H1 (cell line): ENCODE measurements at regions not wholly inside any gene's neighbourhood (a gene's known extent, or its start where the extent isn't known, plus 50 kb on each side); places are given as distances from the start of the nearest gene placed in this dataset.
A peak's percentile ranks its signal among the peaks of the same experiment; 100 is the strongest.

Experiments used
- CTCF ChIA-PET: fragments of 300-600 bp; sonication (Branson Sonifier 250); formaldehyde crosslinking; loops from one replicate; lab custom pipeline; 2021; ENCODE audit not compliant: partially characterized antibody; lab: Charles Lee
- POLR2A ChIA-PET: fragments of 300-600 bp; sonication (Branson Sonifier 250); formaldehyde crosslinking; loops from one replicate; lab custom pipeline; 2021; ENCODE audit warnings: inconsistent platforms; ENCODE audit not compliant: partially characterized antibody; lab: Charles Lee
- DNase-seq, 2 experiments: peaks; one replicate each; pipeline versions ENCODE4 v3.0.0 to v3.0.0-alpha.2; 2010 to 2022; ENCODE audit warnings: low spot score in 2 of 2, low read depth in 1 of 2, mixed read lengths in 1 of 2
- FAIRE-seq: peaks from 2 replicates; lab custom pipeline; 2011; peaks lifted over from hg19 to GRCh38; lab: Jason Lieb, UNC
- H2AFZ ChIP-seq: 2 replicates; pipeline ENCODE4 v1.8.1; 2012; ENCODE audit warnings: low read length, inconsistent platforms
- H2AK5ac ChIP-seq: 2 replicates; pipeline ENCODE4 v1.6.1; 2013; ENCODE audit warnings: low read depth, low read length
- H2BK120ac ChIP-seq: replicated peaks from 2 replicates; pipeline ENCODE3; 2013; ENCODE audit warnings: low read depth, low read length, inconsistent platforms
- H2BK12ac ChIP-seq: 2 replicates; pipeline ENCODE4 v1.6.1; 2013; ENCODE audit warnings: low read depth, low read length
- H2BK15ac ChIP-seq: 2 replicates; pipeline ENCODE4 v1.6.1; 2013; ENCODE audit warnings: low read length
- H2BK20ac ChIP-seq: 2 replicates; pipeline ENCODE4 v1.6.1; 2013; ENCODE audit warnings: low read length
- H2BK5ac ChIP-seq: 2 replicates; pipeline ENCODE4 v1.6.1; 2013; ENCODE audit warnings: low read depth, low read length
- H3K14ac ChIP-seq: 2 replicates; pipeline ENCODE4 v1.6.1; 2013; ENCODE audit warnings: inconsistent platforms; ENCODE audit not compliant: insufficient read length
- H3K18ac ChIP-seq: 2 replicates; pipeline ENCODE4 v1.6.1; 2013; ENCODE audit warnings: low read length; ENCODE audit errors: extremely low read depth
- H3K23ac ChIP-seq: 2 replicates; pipeline ENCODE4 v1.6.1; 2013; ENCODE audit warnings: inconsistent platforms; ENCODE audit not compliant: insufficient read length
- H3K23me2 ChIP-seq: 2 replicates; pipeline ENCODE4 v1.6.1; 2013; ENCODE audit warnings: low read depth, low read length
- H3K27ac ChIP-seq: 2 replicates; pipeline ENCODE4 v1.6.1; 2011; ENCODE audit warnings: low read depth, low read length, inconsistent platforms
- H3K27me3 ChIP-seq, 4 experiments: replicated peaks in 1 of 4; 1 replicate in 1 of 4; 2 replicates in 3 of 4; pipeline versions ENCODE4 v1.6.1 to v1.8.1; 2011 to 2013; ENCODE audit warnings: low read length in 3 of 4, mild to moderate bottlenecking in 3 of 4, inconsistent platforms in 2 of 4, mixed read lengths in 2 of 4, moderate library complexity in 1 of 4; ENCODE audit not compliant: control insufficient read depth in 3 of 4, insufficient read depth in 3 of 4; ENCODE audit errors: extremely low read depth in 1 of 4
- H3K36me3 ChIP-seq, 4 experiments: 2 replicates each; pipeline versions ENCODE4 v1.6.1 to v1.8.1; 2011 to 2013; ENCODE audit warnings: mild to moderate bottlenecking in 4 of 4, low read length in 3 of 4, moderate library complexity in 2 of 4, control low read depth in 1 of 4, inconsistent platforms in 1 of 4; ENCODE audit not compliant: insufficient read depth in 4 of 4, control insufficient read depth in 2 of 4
- H3K4ac ChIP-seq: replicated peaks from 2 replicates; pipeline ENCODE3; 2013; ENCODE audit warnings: low read length, low read depth, mixed read lengths, inconsistent platforms; ENCODE audit not compliant: insufficient read length
- H3K4me1 ChIP-seq, 4 experiments: replicated peaks in 1 of 4; 1 replicate in 1 of 4; 2 replicates in 3 of 4; pipeline versions ENCODE4 v1.6.1 to v1.8.1; 2011 to 2013; ENCODE audit warnings: low read length in 3 of 4, inconsistent platforms in 2 of 4, mixed read lengths in 1 of 4; ENCODE audit not compliant: insufficient read depth in 4 of 4, control insufficient read depth in 3 of 4
- H3K4me2 ChIP-seq, 2 experiments: 2 replicates each; pipeline versions ENCODE4 v1.6.1 to v1.8.1; 2011 to 2013; ENCODE audit warnings: low read depth in 2 of 2, low read length in 2 of 2, control low read depth in 1 of 2, inconsistent platforms in 1 of 2, mild to moderate bottlenecking in 1 of 2; ENCODE audit not compliant: insufficient read depth in 1 of 2
- H3K4me3 ChIP-seq, 4 experiments: fragments of 200-600, 300-600 bp in 1 of 4; sonication (generic), shearing (Covaris generic), sonication (Bioruptor Twin) in 1 of 4; 2 replicates each; pipeline versions ENCODE4 v1.5.1 to v1.8.1; 2011 to 2016; ENCODE audit warnings: low read length in 4 of 4, low read depth in 3 of 4, control low read depth in 2 of 4, inconsistent platforms in 2 of 4, mild to moderate bottlenecking in 2 of 4, mixed read lengths in 1 of 4, moderate library complexity in 1 of 4; ENCODE audit not compliant: insufficient read depth in 2 of 4; ENCODE audit errors: extremely low read depth in 1 of 4
- H3K56ac ChIP-seq: replicated peaks from 2 replicates; pipeline ENCODE3; 2013; ENCODE audit warnings: low read depth, mild to moderate bottlenecking, mixed read lengths, low read length, inconsistent platforms; ENCODE audit not compliant: insufficient read length
- H3K79me1 ChIP-seq: 2 replicates; pipeline ENCODE4 v1.6.1; 2013; ENCODE audit warnings: low read depth, low read length, control low read depth
- H3K79me2 ChIP-seq, 2 experiments: 2 replicates each; pipeline versions ENCODE4 v1.6.1 to v1.8.1; 2012 to 2013; ENCODE audit warnings: low read length in 2 of 2, mild to moderate bottlenecking in 2 of 2, inconsistent platforms in 1 of 2; ENCODE audit not compliant: insufficient read depth in 2 of 2, control insufficient read depth in 1 of 2
- H3K9ac ChIP-seq, 4 experiments: replicated peaks in 1 of 4; 1 replicate in 1 of 4; 2 replicates in 3 of 4; pipeline versions ENCODE4 v1.6.1 to v1.8.1; 2011 to 2013; ENCODE audit warnings: low read depth in 3 of 4, low read length in 3 of 4, control low read depth in 2 of 4, mild to moderate bottlenecking in 2 of 4, moderate library complexity in 2 of 4, inconsistent platforms in 1 of 4; ENCODE audit errors: extremely low read depth in 1 of 4
- H3K9me3 ChIP-seq, 2 experiments: 2 replicates each; pipeline versions ENCODE4 v1.6.1 to v1.8.1; 2012 to 2013; ENCODE audit warnings: mild to moderate bottlenecking in 2 of 2, moderate library complexity in 2 of 2, control low read depth in 1 of 2, inconsistent platforms in 1 of 2, low read depth in 1 of 2, low read length in 1 of 2, mixed read lengths in 1 of 2; ENCODE audit not compliant: insufficient read depth in 2 of 2
- H4K20me1 ChIP-seq, 2 experiments: replicated peaks in 1 of 2; 2 replicates each; pipeline versions ENCODE3 to v1.8.1; 2011 to 2013; ENCODE audit warnings: inconsistent platforms in 2 of 2, low read length in 2 of 2, mild to moderate bottlenecking in 1 of 2; ENCODE audit not compliant: insufficient read depth in 2 of 2, control insufficient read depth in 1 of 2
- H4K5ac ChIP-seq: 2 replicates; pipeline ENCODE4 v1.6.1; 2013; ENCODE audit warnings: low read length, low read depth, mixed read lengths, inconsistent platforms; ENCODE audit not compliant: insufficient read length
- H4K8ac ChIP-seq: 2 replicates; pipeline ENCODE4 v1.8.0; 2013; ENCODE audit warnings: mild to moderate bottlenecking, moderate library complexity, low read length, inconsistent platforms; ENCODE audit not compliant: insufficient read depth; ENCODE audit errors: extremely low read depth
- H4K91ac ChIP-seq: replicated peaks from 2 replicates; pipeline ENCODE3; 2013; ENCODE audit warnings: low read length, mixed read lengths, inconsistent platforms; ENCODE audit not compliant: insufficient read length
- FOSL1 ChIP-seq: IDR thresholded peaks from 2 replicates; pipeline ENCODE4 v1.6.1; 2011; ENCODE audit warnings: mild to moderate bottlenecking, low read depth, low read length, moderate library complexity; ENCODE audit not compliant: insufficient read depth
- GTF2F1 ChIP-seq: IDR thresholded peaks from 2 replicates; pipeline ENCODE4 v1.6.1; 2012; ENCODE audit warnings: low read depth, low read length, improper control_type of control experiment, borderline replicate concordance
- HDAC6 ChIP-seq: IDR thresholded peaks from one replicate; pipeline ENCODE4 v1.7.1; 2012; ENCODE audit warnings: low read depth, mild to moderate bottlenecking, inconsistent platforms, low read length, moderate library complexity
- MAFK ChIP-seq: IDR thresholded peaks from 2 replicates; pipeline ENCODE4 v1.6.1; 2012; ENCODE audit warnings: low read depth, mild to moderate bottlenecking, improper control_type of control experiment, low read length
- POLR2A ChIP-seq, 2 experiments: IDR thresholded peaks; 1 replicate in 1 of 2; 2 replicates in 1 of 2; pipeline ENCODE4 v1.6.1; 2011; ENCODE audit warnings: low read depth in 2 of 2, low read length in 2 of 2, mild to moderate bottlenecking in 2 of 2; ENCODE audit errors: control extremely low read depth in 1 of 2
- RXRA ChIP-seq: IDR thresholded peaks from 2 replicates; pipeline ENCODE4 v1.6.1; 2011; ENCODE audit warnings: low read depth, mild to moderate bottlenecking, low read length, moderate library complexity; ENCODE audit not compliant: insufficient read depth
- SP1 ChIP-seq: IDR thresholded peaks from 2 replicates; pipeline ENCODE4 v1.6.1; 2011; ENCODE audit warnings: low read depth, low read length
- SUZ12 ChIP-seq: fragments of 200-600 bp; sonication (generic); IDR thresholded peaks from 2 replicates; pipeline ENCODE4 v1.6.1; 2012; ENCODE audit warnings: mild to moderate bottlenecking, inconsistent platforms, low read length, moderate library complexity, mixed read lengths
- WGBS, 2 experiments: shearing (Covaris generic) in 1 of 2; methylation state at CpG; one replicate each; pipeline versions ENCODE4 v1.1.6 to v1.1.7; 2013 to 2015; ENCODE audit warnings: low lambda C conversion rate in 2 of 2, mixed read lengths in 2 of 2, inconsistent platforms in 1 of 2, low coverage in 1 of 2, missing lambda C conversion rate in 1 of 2; ENCODE audit not compliant: insufficient replicate concordance in 2 of 2, insufficient coverage in 1 of 2, insufficient read length in 1 of 2; ENCODE audit errors: extremely low coverage in 1 of 2, missing lambda C conversion rate in 1 of 2; 5-methylcytosine and 5-hydroxymethylcytosine counted together

DNA sequence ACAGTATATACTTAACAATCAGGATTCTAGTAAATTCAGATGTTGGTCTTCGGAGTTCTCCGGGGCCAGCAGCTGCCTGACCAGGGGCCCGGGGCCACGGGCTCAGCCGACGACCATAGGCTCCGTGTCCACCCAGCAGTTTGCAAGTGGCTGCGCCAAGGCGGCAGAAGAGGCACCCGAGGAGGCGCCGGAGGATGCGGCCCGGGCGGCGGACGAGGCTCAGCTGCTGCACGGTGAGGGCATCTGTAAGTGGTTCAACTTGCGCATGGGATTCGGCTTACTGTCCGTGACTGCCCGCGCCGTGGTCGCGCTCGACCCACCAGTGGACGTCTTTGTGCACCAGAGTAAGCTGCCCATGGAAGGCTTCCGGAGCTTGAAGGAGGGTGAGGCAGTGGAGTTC lies 136.3 kb downstream of the NUP35 start:
- no peak for DNase-seq
- Histone ChIP-seq H2BK20ac (no peak overlapping the region), H3K36me3 (no peaks in the 10 kb centered on the region), H3K9ac (no peak overlapping the region), H3K4ac (no peak overlapping the region)
- no peak for FAIRE-seq
- TF ChIP-seq GTF2F1, result no peak
- no peak for TF ChIP-seq HDAC6
- no peak for TF ChIP-seq FOSL1
- TF ChIP-seq RXRA, result no peak
- TF ChIP-seq MAFK, result no peak
- TF ChIP-seq POLR2A (IDR thresholded peaks at IDR 0.05; ENCODE audit: control extremely low read depth in 1 of 2, low read depth in 2 of 2, low read length in 2 of 2), result no peak
- no peak for TF ChIP-seq SUZ12
- TF ChIP-seq SP1, result no peak
- TF ChIP-seq, all 59 proteins: peak for 0
- ChIA-PET CTCF (interaction anchor here (5.0 kb wide), 1 partner anchor 12 kb away, joined by 30 read pairs; no protein-coding TSS in a partner anchor), POLR2A (no interaction called here)
- Histone ChIP-seq H3K4me2 (no peak overlapping the region), H2BK5ac (no peak overlapping the region), H3K18ac (no peak overlapping the region), H4K20me1 (no peaks in the 10 kb centered on the region), H3K23me2 (no peaks in the 10 kb centered on the region), H3K4me1 (peaks cover 0 to 3% (median 1%) of the 10 kb centered on the region in 4 experiments; a peak in 4 of 7 replicates), H2AK5ac (no peak overlapping the region), H2BK15ac (no peak overlapping the region), H3K79me1 (no peaks in the 10 kb centered on the region), H4K91ac (no peak overlapping the region), H3K79me2 (no peaks in the 10 kb centered on the region), H3K56ac (no peak overlapping the region), H3K27ac (no peak overlapping the region), H4K8ac (peak overlapping the region; percentile 71; the same call in 1 of the 2 replicates), H2AFZ (no peak overlapping the region), H3K27me3 (no peaks in the 10 kb centered on the region), H3K4me3 (no peak overlapping the region), H3K14ac (no peak overlapping the region), H4K5ac (no peak overlapping the region), H2BK12ac (no peak overlapping the region), H3K23ac (no peak overlapping the region), H2BK120ac (no peak overlapping the region), H3K9me3 (peaks cover 0 to 3% of the 10 kb centered on the region in 2 experiments; a peak in 1 of 4 replicates)
- WGBS, 2 experiments, result 96% methylated on average over 29 of the region's 29 CpGs; no CpG with 5 or more reads in 1 of the 2 experiments
